GM18868 (cell line): ENCODE measurements at regions not wholly inside any gene's neighbourhood (a gene's known extent, or its start where the extent isn't known, plus 50 kb on each side); places are given as distances from the start of the nearest gene placed in this dataset.
"Not testable (repeated sequence)": the region's sequence is repeated elsewhere in the genome, so short reads cannot be mapped to it uniquely, and the experiment has no call there.

Experiments
- ATAC-seq: cut with Tn5 transposase; IDR thresholded peaks from one replicate; pipeline ENCODE4 v1.9.1; 2021; ENCODE audit warnings: mild to moderate bottlenecking, moderate library complexity; ENCODE audit not compliant: unreplicated experiment

DNA sequence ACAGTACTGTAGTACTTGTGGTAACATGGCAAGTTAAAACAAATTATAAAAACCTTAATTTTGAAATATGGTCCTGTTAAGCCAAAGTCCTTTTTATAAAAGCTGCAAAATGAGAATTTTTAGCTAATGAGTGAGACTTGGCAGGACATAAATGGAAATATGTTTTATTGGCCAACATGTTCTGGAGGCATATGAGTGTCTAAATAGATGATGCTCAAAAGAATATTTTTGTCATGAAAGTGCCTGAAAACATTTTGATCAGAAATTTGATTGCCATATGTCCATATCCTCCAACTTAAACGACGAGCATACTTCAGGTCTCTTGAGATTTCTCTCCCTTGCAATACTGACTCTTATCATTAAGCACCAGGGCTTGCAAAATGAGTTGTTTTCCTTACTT is 972.6 kb downstream of the TMTC2 start:
- ATAC-seq = no peak

DNA sequence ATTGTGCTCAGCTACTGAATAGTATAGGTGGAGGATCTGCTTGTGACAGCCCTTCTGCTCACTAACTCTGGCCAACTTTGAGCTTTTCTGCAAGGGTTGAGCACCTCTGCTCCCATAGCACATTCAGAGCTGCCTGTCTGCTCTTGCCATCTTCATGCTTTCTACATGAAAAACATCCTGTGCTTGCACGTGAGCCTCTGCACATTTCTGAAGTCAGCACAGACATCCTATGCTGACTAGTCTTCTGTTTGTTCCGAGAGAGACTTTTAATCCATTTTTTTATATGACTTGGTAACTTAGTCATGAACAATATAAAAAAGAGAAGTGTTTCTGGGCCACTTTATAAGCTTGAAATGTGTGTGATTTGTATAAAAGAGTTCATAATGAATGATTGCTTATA is 969.3 kb downstream of the TMTC2 start:
- ATAC-seq = no peak

DNA sequence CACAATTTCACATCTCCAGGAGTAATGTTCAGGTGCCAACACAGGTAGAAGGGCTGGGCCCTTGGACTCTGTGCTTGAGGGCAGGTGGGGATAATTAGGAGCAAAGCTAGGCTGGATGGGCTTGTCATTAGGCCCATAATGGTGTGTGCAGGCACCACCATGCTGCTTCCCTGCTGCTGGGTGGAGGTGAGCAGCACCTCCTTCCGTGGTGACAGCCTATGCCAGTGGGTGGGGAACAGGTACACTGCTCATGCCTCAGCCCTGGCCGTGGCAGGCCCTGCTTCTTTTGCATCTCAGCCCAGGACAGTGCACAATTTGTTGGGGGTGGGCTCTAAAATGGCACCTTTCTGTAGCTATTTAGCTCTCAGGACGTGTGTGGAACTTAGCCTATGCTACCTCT is 955.5 kb downstream of the TMTC2 start:
- ATAC-seq = no peak

DNA sequence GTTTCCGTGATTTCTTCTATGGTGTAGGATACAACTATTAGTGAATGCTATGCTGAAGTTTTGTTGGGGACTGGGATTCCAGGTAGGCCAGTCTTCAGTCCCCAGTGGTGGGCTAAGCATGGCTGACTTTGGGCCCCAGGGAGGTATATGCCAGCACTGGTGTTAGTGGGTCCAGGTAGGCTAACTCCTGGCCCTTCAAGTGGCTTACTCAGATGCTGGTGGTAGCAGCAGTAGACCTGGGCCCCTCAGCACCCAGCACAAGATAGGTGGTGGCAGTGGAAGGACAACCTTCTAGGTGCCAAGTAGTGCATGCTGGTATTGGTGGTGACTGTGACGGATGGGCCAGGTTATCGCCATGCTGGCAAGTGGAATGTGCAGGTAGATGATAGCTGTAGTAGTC is 955.1 kb downstream of the TMTC2 start:
- ATAC-seq = no peak

DNA sequence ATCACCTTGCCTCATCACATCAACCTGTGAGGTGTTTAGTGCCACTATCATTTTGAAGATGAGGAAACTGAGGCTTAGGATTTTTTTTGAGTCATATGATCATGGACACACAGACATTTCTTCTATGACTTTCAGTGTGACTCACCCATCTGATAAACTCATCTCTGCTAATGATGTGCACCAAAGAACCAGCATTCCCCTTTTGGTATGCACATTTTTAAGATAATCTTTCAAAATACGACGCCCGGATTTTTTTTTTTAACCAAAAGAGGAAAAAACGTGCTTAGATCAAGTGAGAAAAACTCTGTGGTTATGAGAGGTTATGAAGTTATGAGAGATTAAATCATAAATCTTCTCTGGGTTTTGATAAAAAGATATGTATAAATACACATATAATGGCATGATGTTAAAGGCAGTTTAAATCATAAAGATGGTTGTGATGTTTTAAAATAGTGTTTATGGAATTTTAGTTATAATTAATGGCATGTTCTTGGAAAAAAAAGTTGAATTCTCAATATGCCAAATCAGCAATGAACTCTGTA is 948.1 kb downstream of the TMTC2 start:
- ATAC-seq = no peak

DNA sequence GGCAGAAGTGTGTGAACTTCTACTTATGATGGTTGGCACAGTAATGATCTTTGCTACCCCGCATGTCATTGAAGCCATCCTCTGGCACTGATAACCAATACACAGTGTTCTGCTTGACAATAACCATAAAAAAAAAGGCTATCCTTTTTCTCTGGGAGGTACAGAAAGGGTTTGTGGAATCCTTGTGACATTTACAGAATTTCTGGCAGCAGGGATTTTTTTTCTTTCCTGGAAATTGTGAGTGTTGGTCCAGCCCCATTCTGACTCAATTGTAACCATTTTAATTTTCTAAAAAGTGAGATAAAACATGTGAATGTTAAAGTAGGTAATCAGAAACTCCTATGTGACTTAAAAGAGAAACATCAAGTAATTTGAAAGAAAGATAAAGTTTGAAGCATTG is 943.8 kb downstream of the TMTC2 start:
- ATAC-seq = no peak

DNA sequence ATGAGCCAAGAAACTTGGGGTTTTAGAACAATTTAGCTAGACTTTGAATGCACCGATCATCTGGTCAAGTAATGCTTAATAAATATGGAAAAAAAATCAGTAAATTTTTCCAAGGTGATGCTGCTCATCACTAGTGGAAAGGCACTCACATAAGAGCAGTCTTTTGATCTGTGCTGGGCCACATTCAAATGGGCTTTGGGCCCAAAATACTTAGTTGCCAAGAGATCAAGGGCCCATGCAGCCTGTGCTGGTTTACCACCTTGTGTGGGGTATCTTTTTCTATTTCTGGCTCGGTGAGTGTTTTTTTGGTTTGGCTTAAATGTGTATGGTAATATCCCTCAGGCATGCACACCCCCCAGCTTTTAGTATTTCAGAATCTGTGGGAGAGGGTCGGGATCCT is 943.2 kb downstream of the TMTC2 start:
- no peak for ATAC-seq

DNA sequence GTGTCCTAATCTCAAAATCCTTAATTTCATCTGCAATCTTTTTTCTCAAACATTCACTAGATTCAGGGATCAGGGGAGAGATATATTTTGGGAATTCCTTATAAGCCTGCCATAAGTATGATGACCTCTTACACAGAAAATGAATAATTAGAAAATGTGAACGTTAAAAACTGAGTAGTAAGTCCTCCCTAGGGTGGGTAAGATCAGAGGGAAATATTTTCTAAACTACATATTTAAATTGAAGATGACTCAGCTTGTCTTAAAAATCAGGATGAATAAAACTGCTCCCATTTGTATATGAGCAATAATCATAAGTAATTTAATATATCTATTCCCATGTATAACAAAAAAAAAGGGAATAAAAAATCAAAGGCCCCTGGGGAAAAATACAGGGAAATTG is 935.5 kb downstream of the TMTC2 start:
- no peak for ATAC-seq

DNA sequence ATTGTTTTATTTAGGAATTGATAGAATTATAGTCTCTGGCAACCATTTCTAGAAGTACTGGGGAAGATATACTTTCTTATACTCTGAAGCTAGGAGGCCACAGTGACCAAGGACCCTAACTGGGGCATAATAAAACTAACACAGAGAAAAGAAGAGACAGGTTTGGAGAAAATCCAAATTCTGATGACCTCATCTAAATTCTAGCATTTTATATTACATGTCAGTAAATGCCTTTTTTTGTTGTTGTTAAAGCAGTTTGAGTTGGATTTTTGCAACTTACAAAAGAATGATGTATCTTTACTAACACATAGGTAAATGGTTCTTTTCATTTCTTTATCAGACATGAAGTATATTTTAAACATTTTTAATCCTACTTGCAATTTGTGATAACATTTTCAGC is 933.3 kb downstream of the TMTC2 start:
- no peak for ATAC-seq

DNA sequence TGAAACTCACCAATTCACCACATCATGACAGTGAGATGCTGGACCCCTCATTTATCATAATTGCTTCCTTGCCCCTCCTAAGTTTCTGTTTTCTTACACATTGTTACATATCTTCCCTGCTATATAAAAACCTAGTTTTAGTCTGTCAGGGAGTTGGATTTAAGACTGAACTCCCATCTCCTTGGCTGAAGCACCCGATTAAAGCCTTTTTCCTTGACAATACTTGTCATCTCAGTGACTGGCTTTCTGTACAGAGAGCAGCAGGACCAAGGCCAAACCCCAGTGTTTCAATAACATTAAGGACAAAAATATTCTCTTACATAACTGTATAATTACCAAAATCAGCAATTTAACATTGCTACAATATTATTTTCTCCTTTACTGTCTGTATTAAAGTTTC is 928.4 kb downstream of the TMTC2 start:
- no peak for ATAC-seq

DNA sequence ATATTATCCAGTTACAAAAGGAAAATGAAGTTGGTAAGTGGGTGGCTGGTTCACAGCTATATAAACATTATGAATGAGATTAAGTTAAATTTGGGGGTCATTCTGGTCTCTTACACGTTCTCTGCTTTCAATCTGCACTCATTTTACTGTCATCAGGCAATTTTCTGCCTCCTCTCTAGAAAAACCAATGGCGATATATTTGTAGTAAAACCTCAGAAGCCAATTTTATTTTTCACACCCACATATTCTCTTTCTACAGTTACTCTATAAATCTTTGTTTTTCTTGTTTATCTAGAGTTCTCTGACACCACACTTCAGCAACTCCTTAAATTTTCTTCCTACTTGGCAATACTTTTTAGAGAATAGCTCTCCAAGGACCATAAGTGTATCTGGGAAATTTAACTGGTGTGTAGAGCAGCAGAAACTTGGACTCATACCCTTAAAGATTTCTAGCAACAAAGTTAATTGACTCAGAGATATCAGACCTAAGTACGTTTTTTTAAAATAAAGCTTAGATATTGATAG is 926.9 kb downstream of the TMTC2 start:
- ATAC-seq = no peak

DNA sequence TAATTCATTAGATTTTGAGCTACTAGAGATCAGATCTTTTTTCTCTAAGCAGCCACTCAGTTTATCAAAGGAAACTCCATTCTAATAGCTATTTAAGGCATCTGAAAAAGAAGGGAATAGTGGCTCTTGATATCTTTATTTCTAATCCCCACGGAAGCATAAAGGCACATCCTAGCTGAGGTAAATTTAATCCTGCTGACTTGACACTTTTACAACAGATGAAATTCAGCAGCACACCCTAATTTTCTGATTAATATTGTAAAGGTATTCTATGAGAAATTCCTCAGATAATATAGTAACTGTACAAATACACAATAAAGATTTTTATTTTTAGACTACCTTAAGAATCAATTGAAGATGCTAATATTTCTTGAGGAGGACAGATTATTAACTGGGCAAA is 916.4 kb downstream of the TMTC2 start:
- no peak for ATAC-seq

DNA sequence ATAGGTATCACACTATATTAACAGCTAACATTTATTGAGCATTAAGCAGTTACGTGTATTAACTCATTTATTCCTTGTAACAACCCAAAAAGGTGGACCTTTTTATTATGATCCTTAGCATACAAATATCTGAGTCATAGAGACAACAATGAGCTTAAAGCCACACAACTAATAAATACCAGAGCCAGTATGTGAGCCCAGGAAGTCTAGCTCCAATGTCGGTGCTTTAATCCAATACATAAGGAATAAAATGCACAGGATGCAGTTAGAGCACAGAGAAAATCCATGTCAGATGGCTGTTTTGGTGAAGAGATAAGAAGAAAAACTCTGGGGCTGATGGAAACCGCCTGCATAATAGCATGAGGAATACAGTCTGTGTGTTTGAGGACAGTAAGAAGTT is 888.6 kb downstream of the TMTC2 start:
- ATAC-seq = no peak

DNA sequence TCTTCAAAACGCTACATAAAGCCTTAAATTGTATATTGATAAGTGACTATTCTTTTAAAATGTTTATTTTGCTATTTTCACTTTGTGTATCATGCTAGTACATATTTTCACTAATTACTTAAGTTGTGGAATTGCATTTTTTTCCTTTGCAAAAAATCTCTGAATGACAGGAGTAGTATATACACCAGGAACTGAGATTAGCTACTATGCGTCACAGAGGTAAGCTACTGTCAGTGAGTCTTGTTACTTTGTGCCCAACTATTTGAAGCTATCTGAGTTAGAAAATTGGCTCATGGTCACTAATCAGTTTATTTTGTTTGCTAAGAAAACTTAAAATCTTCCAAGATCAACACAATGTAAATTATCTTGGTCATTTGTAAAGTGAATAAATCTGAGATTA is 887.4 kb downstream of the TMTC2 start:
- no peak for ATAC-seq

DNA sequence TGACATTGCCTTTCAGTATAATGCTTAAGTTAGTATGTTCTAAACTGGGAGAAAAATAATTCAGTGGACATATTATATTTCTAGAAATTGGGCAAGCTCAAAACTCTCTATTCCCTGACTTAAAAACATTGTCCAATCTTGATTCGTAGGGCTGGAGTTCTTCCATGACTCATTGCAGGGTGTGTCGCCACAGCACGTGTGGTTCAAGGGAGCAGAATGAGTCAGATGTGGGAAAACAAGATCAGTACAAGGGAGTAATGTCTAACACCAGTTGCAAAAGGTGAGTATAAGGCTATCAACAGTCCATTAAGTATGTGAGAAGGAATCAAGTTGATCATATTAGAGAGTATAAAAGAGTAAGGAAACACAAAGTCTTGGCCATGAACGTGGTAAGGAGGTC is 887.0 kb downstream of the TMTC2 start:
- no peak for ATAC-seq

DNA sequence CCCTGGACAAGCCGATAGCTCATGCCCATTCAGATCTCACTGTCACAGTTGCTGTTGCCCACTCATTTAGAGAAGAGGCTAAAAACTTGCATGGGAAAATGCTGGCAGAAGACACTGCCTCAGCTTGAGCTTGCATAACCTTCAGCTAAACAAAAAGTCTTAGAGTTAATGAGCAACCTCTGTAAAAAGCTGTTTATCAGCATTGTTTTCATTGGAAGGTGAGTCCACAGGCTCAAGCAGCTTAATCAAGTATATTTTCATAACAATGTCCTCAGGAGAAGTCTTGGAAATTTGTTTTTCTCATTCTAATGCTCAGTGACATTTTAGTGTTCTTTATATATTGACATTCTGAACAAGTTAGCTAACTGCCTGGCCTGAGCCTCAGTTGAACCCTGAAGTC is 872.9 kb downstream of the TMTC2 start:
- no peak for ATAC-seq

DNA sequence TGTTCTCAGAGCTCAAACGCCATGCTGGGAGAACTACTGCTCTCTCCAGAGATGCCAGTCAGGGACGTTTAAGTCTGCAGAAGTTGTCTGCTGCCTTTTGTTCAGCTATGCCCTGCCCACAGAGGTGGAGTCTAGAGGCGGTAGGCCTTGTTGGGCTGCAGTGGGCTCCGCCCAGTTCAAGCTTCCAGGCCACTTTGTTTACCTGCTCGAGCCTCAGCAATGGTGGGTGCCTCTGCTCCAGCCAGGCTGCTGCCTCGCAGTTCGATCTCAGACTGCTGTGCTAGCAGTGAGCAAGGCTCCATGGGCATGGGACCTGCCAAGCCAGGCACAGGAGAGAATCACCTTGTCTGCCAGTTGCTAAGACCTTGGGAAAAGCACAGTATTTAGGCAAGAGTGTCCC is 869.3 kb downstream of the TMTC2 start:
- ATAC-seq = not testable (repeated sequence)

DNA sequence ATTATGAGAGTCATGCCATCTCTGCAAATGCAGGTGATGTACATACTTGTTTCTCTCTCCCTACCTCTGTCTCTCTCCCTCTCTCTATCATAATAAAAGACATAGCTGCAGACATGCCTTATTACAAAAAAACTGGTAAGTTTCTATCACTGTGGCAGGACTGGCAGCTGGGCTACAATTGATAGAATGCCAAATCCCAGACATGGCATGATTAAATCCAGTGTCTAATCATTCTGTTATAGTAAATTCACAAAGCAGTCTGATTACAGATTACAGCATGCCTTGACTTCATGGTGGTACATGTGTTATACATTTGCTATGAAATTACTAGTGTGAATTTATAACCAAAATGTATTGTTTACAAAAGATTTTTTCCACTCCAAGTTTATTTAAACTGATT is 854.7 kb downstream of the TMTC2 start:
- no peak for ATAC-seq

DNA sequence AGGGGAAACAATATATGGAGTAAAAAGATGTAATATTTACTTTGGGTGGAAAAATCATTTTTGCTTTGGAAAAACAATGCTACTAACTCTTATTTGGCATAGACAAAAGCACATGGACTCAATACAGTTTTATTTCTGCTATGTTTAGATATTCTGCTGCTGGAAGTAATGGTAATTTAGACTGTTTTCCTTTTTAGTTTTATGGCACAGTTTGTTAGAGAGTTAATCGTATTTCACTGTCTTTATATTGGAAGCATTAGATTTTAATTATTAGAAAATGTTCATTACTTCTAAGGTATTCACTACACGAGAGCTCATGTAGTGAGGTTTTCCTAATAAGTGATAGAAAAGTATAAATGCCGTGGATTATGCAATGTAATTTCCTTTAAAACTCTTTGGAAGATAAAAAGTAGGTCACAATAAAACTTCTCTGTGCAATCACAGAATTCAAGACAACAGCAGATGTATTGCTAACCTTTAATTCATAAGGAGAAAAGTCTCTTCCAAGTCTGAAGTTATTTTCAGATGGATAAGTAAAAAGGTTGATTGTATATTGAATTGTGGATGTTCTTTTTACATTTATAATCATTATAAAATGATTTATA is 851.8 kb downstream of the TMTC2 start:
- ATAC-seq = no peak

DNA sequence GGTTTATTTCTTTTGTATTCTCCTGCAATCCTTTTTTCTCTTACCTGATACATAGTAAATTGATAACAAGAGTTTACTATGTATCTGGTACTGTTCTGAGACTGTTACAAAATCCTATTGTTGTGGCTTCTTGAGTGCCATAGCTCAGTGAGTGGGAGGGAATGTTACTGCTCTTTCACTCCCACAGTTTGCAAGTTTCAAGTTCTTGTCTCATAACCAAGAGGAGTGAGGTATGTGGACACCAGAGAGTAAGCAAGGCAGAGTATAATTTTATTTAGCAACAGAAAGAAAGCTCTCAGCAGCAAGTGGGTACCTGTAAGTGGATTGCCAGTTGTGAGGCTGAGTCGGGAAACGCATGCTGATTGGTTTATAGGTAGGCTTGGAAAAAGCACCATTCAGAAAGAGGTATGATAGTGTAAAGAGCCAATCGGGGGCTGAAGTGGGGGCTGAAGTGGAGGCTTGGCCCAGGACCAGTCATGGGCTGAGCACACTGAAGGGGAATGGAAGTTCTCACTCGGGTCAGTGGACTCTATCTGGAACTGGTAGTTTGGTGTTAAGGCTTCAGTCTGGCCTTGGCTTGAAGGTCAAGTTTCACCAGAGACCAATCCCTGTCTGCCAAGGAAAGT is 850.8 kb downstream of the TMTC2 start:
- no peak for ATAC-seq

DNA sequence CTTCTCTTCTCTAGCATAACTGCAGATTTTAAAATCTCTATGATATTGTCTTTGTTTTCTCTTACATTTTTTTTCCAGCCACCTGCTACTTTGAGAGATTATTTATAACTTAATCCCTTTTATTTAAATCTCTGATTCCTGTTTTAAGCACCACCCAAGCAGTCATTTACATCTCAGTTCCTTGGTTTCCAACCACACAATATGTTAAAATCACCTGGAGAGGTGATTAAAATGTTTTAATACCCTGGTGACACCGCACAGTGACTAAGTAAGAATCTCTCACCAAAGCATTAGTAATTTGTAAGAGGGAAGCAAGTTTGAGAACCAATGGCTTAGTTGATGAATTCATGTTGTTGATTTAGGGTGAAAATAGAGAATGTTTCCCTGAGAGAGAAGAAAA is 849.8 kb downstream of the TMTC2 start:
- no peak for ATAC-seq

DNA sequence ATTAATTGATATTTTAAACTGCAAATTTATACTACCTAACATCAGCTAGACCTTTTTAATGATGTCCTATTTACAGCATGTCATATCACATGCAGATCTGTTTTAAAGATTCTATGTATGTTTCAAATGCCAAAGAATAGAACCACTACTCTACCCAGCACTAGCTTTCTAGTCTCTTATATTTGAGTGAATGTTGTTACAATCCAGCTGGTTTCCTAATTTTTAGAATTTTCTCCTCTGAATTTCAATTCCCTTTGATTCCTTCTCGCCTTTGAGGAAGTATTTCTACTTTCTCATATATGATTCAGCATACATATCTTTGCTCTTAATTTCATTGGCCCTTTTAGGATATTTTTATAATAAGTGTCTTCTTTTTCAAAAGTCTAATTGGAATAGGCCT is 841.9 kb downstream of the TMTC2 start:
- ATAC-seq = no peak

DNA sequence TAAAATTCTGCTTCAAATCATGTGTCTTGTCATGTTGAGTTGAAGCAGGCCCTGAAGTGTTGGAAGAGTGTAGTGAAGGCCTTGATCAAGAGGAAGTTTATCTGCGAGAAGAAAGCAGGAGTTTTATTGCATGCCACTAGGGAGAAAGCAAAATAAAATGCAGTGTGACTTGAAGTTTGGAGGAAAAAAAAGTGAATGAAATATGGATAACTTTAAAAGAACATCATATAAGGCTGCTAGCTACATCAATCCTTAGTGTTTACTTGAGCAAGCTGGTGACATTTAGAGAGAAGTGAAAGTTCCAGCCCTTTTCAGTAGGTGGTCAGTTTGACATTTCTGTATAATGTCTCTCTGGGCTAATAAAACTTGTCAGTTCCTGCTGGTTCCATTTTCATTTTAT is 841.1 kb downstream of the TMTC2 start:
- ATAC-seq = no peak
